ENCODE measurements at regions not wholly inside any gene's neighbourhood (a gene's known extent, or its start where the extent isn't known, plus 50 kb on each side); places are given as distances from the start of the nearest gene placed in this dataset.

DNA sequence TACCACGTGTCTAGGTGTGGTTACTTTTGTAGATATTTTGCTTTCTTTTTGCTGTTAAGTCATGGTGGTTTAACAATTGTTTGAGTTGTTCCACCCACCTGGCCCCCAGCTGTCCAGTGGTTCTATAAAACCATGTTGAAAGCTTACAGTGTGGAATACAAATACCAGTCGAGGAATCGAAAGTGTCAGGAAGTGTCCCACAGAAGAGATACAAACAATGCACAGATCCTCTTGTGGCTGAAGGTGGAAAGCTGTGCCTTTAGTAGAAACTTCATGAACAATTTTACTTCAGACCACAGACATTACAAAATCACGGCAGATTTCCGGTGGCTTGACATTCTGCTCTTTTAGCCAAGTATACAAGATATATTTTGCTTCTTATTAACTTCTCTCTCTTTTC, 782.4 kb upstream of the SOX9 start:
- no peaks in the 10 kb centered on the region for H3K9me3 ChIP-seq (ENCODE audit: control insufficient read depth in 2 of 3, insufficient read depth in 1 of 3, low read length in 3 of 3)
- DNase-seq (no peak), FAIRE-seq (no peak)
- no peaks in the 10 kb centered on the region for H3K4me1 ChIP-seq (ENCODE audit: control insufficient read depth in 2 of 3, insufficient read depth in 2 of 3, low read depth in 1 of 3, low read length in 3 of 3)
- intact Hi-C loops (cut with DNase I): no loop called here
- H3K27me3 ChIP-seq (ENCODE audit: control insufficient read depth, insufficient read depth, low read length): no peaks in the 10 kb centered on the region
- no peak overlapping the region for H3K27ac ChIP-seq (ENCODE audit: low read depth in 2 of 2, low read length in 2 of 2)
- no peaks in the 10 kb centered on the region for H3K36me3 ChIP-seq (ENCODE audit: control insufficient read depth in 2 of 3, insufficient read depth in 3 of 3, low read length in 3 of 3)
- H3K4me3 ChIP-seq (ENCODE audit: low read length in 3 of 3): no peak overlapping the region
- H3K9ac ChIP-seq (ENCODE audit: low read length in 3 of 3): no peak overlapping the region
- TF ChIP-seq, protein P1, sequence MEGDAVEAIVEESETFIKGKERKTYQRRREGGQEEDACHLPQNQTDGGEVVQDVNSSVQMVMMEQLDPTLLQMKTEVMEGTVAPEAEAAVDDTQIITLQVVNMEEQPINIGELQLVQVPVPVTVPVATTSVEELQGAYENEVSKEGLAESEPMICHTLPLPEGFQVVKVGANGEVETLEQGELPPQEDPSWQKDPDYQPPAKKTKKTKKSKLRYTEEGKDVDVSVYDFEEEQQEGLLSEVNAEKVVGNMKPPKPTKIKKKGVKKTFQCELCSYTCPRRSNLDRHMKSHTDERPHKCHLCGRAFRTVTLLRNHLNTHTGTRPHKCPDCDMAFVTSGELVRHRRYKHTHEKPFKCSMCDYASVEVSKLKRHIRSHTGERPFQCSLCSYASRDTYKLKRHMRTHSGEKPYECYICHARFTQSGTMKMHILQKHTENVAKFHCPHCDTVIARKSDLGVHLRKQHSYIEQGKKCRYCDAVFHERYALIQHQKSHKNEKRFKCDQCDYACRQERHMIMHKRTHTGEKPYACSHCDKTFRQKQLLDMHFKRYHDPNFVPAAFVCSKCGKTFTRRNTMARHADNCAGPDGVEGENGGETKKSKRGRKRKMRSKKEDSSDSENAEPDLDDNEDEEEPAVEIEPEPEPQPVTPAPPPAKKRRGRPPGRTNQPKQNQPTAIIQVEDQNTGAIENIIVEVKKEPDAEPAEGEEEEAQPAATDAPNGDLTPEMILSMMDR (IDR thresholded peaks at IDR 0.05; ENCODE audit: borderline replicate concordance, extremely low read depth, insufficient read depth): no peak

DNA sequence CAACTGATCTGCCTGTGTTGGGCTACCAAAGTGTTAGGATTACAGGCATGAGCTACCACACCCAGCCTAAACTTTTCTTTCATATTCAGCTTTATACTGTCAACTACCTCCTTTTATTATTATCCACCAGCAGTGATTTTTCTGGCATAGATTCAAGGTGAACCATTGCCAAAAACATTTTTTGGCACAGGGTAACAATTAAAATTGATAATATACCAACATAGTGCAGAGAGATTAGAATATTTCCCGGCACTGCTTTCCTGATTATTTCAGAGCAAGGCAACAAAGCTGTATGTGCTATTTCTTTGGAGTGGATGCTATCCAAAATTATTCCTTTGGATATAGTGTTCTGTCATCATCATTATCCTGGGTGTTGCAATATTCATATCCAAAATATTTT, 781.6 kb upstream of the SOX9 start:
- no peak overlapping the region for H3K4me3 ChIP-seq (ENCODE audit: low read length in 3 of 3)
- intact Hi-C loops (cut with DNase I): no loop called here
- H3K36me3 ChIP-seq (ENCODE audit: control insufficient read depth in 2 of 3, insufficient read depth in 3 of 3, low read length in 3 of 3): no peaks in the 10 kb centered on the region

DNA sequence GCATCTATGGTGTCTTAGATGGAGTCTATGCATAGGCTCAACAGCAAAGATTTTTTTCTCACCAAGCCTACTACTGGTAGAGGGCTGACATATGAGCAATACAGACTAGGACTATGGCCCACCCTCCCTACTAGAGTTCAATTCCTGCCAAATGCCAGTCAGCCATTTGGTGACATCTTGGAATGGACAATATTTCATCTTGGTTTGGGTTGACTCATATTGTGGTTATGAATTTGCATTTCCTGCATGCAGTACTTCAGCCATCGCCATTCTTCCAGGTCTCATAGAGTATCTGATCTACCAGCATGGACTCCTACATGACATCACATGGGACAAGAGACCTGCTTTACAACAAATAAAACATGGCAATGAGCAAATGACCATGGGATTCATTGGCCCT, 778.1 kb upstream of the SOX9 start:
- FAIRE-seq (no peak), DNase-seq (no peak)
- TF ChIP-seq, protein P1 (IDR thresholded peaks at IDR 0.05; ENCODE audit: borderline replicate concordance, extremely low read depth, insufficient read depth): no peak
- no peak overlapping the region for H3K9ac ChIP-seq (ENCODE audit: low read length in 3 of 3)
- H3K27me3 ChIP-seq (ENCODE audit: control insufficient read depth, insufficient read depth, low read length): no peaks in the 10 kb centered on the region
- H3K4me3 ChIP-seq (ENCODE audit: low read length in 3 of 3): no peak overlapping the region
- H3K27ac ChIP-seq (ENCODE audit: low read depth in 2 of 2, low read length in 2 of 2): no peak overlapping the region
- intact Hi-C loops (cut with DNase I): no loop called here
- H3K36me3 ChIP-seq (ENCODE audit: control insufficient read depth in 2 of 3, insufficient read depth in 3 of 3, low read length in 3 of 3): no peaks in the 10 kb centered on the region
- no peaks in the 10 kb centered on the region for H3K9me3 ChIP-seq (ENCODE audit: control insufficient read depth in 2 of 3, insufficient read depth in 1 of 3, low read length in 3 of 3)
- no peaks in the 10 kb centered on the region for H3K4me1 ChIP-seq (ENCODE audit: control insufficient read depth in 2 of 3, insufficient read depth in 2 of 3, low read depth in 1 of 3, low read length in 3 of 3)

More for the DNA sequence above, 781.6 kb upstream of the SOX9 start:
- no peaks in the 10 kb centered on the region for H3K4me1 ChIP-seq (ENCODE audit: control insufficient read depth in 2 of 3, insufficient read depth in 2 of 3, low read depth in 1 of 3, low read length in 3 of 3)
- no peak for FAIRE-seq
- DNase-seq: no peak
- H3K27ac ChIP-seq (ENCODE audit: low read depth in 2 of 2, low read length in 2 of 2): no peak overlapping the region
- H3K9me3 ChIP-seq (ENCODE audit: control insufficient read depth in 2 of 3, insufficient read depth in 1 of 3, low read length in 3 of 3): no peaks in the 10 kb centered on the region
- H3K9ac ChIP-seq (ENCODE audit: low read length in 3 of 3): no peak overlapping the region
- H3K27me3 ChIP-seq (ENCODE audit: control insufficient read depth, insufficient read depth, low read length): no peaks in the 10 kb centered on the region
- TF ChIP-seq, protein P1 (IDR thresholded peaks at IDR 0.05; ENCODE audit: borderline replicate concordance, extremely low read depth, insufficient read depth): no peak

DNA sequence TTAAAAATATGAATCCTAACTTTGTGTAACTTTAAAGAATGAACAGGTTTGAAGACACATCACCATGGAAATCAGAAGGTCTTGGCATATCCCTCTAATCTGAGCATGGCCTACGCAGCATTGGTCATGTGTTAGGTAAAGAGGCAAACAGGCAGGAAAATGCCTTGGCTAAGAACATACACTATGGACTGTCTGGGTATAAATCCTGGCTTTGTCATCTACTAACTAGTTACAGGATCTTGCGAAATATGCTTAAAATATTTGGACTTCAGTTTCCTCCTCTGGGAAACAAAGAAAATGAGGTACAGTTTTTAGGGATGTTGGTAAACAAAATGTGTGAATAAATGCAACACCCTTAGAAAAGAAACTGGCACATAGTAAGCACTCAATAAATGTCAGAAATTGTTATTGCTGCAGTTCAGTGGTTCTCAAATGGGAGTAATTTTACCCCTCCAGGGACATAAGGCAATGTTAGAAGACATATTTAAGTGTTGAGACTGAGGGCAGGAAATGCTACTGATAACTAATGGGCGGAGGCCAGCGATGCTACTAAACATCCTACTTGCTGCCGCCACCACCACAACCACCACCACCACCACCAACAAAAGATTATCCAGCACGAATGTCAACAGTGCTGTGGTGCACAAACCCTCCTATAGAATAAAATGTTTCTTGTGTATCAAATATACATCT, 770.8 kb upstream of the SOX9 start:
- Histone ChIP-seq H3K27me3 (ENCODE audit: control insufficient read depth, insufficient read depth, low read length) (no peaks in the 10 kb centered on the region), H3K27ac (ENCODE audit: low read depth in 2 of 2, low read length in 2 of 2) (no peak overlapping the region), H3K36me3 (ENCODE audit: control insufficient read depth in 2 of 3, insufficient read depth in 3 of 3, low read length in 3 of 3) (no peaks in the 10 kb centered on the region), H3K4me3 (ENCODE audit: low read length in 3 of 3) (no peak overlapping the region), H3K9ac (ENCODE audit: low read length in 3 of 3) (no peak overlapping the region), H3K9me3 (ENCODE audit: control insufficient read depth in 2 of 3, insufficient read depth in 1 of 3, low read length in 3 of 3) (no peaks in the 10 kb centered on the region), H3K4me1 (ENCODE audit: control insufficient read depth in 2 of 3, insufficient read depth in 2 of 3, low read depth in 1 of 3, low read length in 3 of 3) (no peaks in the 10 kb centered on the region)
- TF ChIP-seq, protein P1 (IDR thresholded peaks at IDR 0.05; ENCODE audit: borderline replicate concordance, extremely low read depth, insufficient read depth): no peak
- FAIRE-seq (no peak), DNase-seq (no peak)
- intact Hi-C loops (cut with DNase I): no loop called here

All from kidney (tissue), 13 donors.